ENCODE measurements at regions not wholly inside any gene's neighbourhood (a gene's known extent, or its start where the extent isn't known, plus 50 kb on each side); places are given as distances from the start of the nearest gene placed in this dataset.
"Not testable (repeated sequence)": the region's sequence is repeated elsewhere in the genome, so short reads cannot be mapped to it uniquely, and the experiment has no call there.

DNA sequence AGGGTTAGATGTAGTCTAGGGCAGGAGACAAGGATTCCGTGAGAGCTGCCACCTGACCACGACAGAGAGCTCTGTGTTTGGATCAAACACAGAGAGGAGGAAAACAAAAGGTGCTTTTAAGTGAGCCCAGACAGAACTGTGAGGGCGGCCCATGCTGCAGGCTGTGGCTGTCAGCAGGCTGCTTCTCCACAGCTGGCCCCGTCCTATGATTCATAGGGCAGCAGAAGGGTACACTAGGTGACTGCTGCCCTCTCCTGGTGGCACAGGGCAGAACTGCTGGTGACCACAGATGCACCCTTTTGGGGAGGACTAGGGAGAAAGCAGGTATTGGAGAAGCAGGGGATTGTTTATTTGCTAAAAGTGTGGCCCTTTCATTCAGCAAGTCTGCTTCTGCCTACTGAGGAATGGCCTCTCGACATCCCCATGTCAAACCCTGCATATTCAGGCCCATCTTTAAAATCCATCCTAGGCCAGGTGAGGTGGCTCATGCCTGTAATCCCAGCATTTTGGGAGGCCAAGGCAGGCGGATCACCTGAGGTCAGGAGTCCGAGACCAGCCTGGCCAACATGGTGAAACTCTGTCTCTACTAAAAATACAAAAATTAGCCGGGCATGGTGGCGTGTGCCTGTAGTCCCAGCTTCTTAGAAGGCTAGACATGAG lies 234.4 kb upstream of the FRG2C start:
- TF ChIP-seq, protein P1, sequence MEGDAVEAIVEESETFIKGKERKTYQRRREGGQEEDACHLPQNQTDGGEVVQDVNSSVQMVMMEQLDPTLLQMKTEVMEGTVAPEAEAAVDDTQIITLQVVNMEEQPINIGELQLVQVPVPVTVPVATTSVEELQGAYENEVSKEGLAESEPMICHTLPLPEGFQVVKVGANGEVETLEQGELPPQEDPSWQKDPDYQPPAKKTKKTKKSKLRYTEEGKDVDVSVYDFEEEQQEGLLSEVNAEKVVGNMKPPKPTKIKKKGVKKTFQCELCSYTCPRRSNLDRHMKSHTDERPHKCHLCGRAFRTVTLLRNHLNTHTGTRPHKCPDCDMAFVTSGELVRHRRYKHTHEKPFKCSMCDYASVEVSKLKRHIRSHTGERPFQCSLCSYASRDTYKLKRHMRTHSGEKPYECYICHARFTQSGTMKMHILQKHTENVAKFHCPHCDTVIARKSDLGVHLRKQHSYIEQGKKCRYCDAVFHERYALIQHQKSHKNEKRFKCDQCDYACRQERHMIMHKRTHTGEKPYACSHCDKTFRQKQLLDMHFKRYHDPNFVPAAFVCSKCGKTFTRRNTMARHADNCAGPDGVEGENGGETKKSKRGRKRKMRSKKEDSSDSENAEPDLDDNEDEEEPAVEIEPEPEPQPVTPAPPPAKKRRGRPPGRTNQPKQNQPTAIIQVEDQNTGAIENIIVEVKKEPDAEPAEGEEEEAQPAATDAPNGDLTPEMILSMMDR (IDR thresholded peaks at IDR 0.05) = peak in 1 of 3 donors; percentile 23
- DNase-seq (ENCODE audit: low spot score) = peak; percentile 75
- ATAC-seq (ENCODE audit: low FRiP score) = not testable (repeated sequence)

DNA sequence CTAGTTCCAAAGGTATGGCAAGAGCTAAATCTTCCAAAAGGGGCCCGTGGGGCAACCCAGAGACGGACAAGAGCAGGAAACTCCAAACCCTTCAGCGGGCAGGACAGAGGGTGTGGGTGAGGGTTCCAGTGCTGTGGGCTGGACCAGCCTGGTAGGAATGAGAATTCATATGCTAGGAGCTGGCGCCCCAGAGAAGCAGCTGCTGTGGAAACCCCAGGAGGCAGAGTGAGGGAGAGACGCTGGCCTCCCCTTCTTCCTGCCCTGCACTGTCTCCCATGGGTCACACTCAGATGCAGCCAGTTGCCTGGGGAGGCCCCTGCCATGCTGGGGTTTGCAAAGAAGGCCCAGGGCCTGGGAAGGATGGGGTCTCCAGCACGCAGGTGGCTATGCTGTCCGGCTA lies 233.7 kb upstream of the FRG2C start:
- not testable (repeated sequence) for ATAC-seq (ENCODE audit: low FRiP score)

DNA sequence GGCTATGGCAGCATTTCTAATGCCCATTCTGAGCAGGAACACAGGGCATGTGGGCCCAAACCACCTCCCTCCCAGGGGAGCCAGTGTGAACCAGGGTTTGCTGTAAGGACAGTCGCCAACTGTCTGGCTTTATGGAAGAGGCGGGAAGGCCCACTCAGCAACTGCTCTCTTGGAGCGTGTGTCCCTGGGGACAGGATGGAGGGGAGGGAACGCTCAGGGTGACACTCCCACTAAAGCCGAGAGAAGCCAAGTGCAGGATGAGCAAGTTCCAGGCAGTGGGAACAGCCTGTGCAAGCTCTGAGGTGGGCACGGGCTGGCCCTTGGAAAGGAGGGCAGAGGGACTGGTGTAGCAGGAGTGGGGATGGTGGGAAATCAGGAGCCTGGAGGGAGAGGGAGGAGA lies 233.0 kb upstream of the FRG2C start:
- not testable (repeated sequence) for ATAC-seq (ENCODE audit: low FRiP score); DNase-seq (ENCODE audit: low spot score)

More for the DNA sequence above, 233.7 kb upstream of the FRG2C start:
- DNase-seq (ENCODE audit: low spot score) = not testable (repeated sequence)

DNA sequence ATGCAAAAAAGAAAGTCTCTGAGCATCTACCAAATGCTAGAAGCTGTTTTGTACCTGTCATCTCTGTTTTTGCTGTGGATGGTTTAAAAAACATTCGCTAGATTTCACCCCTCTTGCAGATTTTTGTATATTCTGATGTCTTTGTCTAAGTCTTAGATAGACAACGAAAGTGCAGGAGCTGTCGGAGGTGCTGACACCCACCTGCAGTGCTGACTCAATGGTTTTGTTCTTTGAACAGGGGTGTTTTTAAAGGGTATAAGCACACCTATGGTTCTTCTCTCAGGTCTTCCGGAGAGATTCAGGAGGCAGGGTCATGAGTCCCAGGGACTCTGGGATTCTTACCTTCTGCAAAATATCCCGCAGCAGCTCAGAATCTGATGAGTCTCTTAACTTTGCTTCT lies 231.7 kb upstream of the FRG2C start:
- not testable (repeated sequence) for DNase-seq (ENCODE audit: low spot score); ATAC-seq (ENCODE audit: low FRiP score)

DNA sequence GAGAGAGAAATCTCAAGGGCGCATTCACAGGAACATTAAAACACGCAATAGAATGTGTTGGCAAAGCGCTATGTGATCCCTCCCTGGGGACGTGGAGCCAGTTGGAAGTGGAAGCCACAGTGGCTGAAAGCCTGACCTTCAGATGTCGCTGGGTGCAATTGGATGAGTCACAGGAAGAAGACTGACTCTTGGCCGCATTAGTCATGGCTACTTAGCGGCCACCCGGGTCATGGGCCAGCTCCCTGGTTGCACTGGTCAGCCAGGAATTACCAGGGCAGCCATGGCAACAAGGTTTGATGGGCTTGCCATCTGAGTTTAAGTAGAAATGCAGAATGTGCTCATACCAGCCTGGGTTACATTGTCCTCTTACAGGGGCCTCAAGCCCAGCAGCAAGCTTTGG lies 231.2 kb upstream of the FRG2C start:
- peak; percentile 57 for DNase-seq (ENCODE audit: low spot score)
- ATAC-seq (ENCODE audit: low FRiP score) = not testable (repeated sequence)

DNA sequence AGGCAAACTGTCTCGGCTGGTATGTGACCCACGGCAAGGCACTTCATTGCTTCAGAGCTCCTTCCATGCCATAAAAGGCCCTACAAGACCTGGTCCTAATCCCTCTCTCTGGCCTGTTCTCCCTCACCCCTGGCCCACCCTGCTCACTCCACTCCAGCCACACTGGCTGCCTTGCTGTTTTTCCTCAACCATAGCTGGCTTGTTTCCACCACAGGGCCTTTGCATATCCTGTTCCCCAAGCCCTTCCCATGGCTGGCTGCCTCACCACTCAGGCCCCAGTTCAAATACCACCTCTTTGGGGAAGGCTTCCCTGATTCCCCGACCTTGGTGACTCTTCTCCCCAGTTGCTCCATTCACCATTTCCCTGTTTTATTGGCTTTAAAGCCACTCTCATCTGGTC lies 230.8 kb upstream of the FRG2C start:
- not testable (repeated sequence) for ATAC-seq (ENCODE audit: low FRiP score); DNase-seq (ENCODE audit: low spot score)

DNA sequence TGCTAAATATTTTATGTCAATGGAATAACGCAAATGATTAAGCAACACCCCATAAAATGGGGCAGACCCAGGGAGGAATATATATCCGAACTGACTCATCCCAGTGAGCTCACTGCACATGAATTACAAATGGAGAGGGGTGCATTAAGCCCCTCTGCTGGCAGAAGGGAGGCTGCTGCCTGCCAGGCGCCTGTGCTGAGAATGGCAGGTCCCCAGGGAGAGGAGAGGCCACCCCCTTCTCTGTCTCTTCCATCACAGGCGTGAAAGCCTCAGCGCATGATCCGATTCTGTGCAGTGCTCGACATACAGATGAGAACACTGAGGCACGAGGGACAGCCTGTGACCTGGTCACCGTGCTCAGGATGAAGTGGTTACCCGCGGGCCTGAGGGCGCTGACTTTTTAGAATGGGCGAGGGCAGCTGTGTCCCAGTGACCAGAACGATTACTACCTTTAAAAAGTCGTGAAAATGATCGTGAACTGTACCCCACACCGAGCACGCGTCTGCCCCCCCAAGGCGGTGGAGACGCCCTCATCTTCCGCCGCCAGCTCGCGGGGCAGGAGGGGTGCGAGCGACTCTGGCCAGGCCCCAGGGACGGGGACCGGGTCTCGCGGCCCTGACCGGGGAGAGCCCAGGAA lies 229.7 kb upstream of the FRG2C start:
- ATAC-seq (ENCODE audit: low FRiP score) = not testable (repeated sequence)
- DNase-seq (ENCODE audit: low spot score) = peak; percentile 42

DNA sequence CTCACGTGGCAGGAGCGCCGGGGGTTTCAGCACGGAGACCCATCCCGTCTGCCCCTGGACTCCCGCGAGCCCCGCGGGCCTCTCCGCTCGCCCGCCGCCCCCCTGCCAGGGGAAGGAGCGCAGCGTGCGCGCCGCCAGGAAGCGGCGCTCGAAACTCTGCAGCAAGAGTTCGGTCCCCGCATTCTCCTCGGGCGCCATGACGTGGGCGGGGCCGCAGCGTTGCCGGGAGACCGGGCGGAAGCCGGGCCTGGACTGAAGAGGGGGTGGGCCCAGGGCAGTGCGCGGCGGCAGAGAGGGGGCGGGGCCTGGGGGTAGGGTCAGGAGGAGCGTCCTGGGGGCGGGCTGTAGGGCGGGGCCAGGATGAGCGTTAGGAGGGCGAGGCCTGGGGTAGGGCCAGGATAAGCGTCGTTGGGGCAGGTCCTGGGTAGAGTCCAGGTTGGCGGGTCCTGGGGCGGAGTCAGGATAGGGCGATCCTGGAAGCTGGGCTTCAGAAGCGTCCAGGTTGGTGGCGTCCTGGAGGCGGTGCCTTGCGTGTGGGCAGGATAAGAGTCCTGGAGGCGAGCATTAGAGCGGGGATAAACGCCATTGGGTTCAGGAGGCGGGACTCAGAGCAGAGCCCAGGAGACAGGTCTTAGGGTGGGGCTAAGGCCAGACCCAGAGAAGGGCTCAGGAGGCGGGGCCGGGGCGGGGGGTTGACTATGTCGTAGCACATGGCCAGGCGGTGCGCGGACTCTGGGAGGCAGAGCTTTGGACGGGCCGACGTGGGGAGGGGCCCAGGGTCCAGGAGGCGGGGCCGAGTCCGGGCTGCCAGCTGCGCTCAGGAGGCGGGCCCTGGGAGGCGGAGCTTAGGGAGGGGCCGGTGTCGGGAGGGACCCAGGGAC lies 229.0 kb upstream of the FRG2C start:
- peak; percentile 91 for DNase-seq (ENCODE audit: low spot score)
- peak; percentile 100 for ATAC-seq (ENCODE audit: low FRiP score)

DNA sequence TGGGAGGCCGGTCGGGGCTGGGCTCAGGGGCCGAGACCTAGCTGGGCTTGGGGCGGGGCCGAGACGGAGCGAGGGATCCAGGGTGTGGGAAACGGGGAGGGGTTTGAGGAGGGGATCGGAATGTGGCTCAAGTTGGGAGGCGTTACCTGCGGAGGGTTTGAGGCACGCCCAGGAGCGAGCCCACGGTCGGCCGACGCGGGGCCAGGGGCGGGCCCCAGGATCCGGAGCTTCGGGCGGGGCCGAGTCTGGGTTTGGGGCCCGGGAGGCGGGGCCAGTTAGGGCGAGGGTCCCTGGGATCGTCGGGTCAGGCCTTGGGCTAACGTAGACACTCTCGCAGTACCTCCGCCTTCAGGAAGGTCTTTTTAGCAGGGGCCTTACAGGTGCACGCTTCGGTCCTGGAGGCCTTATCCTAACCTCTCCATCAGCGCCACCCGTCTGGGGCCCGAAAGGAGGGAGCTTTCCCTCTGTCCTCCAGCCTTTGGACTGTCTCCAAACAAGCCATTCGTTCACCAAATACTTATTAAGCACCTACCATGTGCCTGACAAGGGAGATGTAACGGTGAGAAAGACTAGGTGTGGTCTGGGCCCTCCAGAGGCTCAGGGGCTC lies 228.2 kb upstream of the FRG2C start:
- not testable (repeated sequence) for DNase-seq (ENCODE audit: low spot score); ATAC-seq (ENCODE audit: low FRiP score)

DNA sequence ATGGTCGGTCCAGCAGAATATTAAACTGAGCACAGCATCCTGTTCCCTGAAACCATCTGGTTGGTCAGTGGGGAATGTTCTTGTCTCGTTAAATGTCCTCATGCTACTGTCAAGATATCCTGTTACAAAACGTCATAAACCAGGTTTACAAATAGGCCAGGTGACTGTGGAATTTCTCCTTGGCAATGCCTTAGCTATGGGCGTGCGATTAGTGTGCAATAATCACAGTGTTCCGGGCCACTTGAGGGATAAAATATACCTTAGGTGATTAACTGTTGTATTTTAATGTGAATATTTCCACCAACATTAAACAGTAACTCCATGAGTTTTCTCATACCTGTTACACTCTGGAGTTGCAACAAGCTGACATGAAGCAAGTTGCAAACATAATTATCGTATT lies 223.1 kb upstream of the FRG2C start:
- not testable (repeated sequence) for ATAC-seq (ENCODE audit: low FRiP score); DNase-seq (ENCODE audit: low spot score)

DNA sequence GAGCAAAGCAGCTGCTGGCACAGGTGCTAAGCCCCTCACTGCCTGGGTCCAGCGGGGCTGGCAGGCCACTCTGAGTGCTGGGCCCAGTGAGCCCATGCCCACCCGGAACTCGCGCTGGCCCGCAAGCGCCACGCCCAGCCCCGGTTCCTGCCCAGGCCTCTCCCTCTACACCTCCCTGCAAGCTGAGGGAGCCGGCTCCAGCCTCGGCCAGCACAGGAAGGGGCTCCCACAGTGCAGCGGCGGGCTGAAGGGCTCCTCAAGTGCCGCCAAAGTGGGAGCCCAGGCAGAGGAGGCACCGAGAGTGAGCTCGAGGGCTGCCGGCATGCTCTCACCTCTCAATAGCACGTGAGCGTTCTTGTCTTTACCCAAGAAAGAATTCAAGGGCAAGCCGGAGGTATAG lies 219.5 kb upstream of the FRG2C start:
- ATAC-seq (ENCODE audit: low FRiP score); DNase-seq (ENCODE audit: low spot score): not testable (repeated sequence)

DNA sequence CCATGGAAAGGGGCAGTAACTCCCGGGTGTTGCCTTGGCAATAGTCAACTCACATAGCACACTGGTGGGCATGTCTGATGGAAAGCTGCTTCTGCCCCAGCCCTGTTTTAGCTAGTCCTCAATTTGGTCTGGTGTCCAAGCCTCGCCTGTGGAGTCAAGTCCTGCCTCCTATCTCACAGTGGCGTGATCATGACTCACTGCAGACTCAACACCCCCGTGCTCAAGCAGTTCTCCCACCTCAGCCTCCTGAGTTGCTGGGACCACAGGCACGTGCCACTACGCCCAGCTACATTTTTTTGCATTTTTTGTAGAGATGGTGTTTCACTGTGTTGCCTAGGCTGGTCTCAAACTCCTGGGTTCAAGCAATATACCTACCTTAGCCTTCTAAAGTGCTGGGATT lies 218.9 kb upstream of the FRG2C start:
- DNase-seq (ENCODE audit: low spot score); ATAC-seq (ENCODE audit: low FRiP score): not testable (repeated sequence)

DNA sequence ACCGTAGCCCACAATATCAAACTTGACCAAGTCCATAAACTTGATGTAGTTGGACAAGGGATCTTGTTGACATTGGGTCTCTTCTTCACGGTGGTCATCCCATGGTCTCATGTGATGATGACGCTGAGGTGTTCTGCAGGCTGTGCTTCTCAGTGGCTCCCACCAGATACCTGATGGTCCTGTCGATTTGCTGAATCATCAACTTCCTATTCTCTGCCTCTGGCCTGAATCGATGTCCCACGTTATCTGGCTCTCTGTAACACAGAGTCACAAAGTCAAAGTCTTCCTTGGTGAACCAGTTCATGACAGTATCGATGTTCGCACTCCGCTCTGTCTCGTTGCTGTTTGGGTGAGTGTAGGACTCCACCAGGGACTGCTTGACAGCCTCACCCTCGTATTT lies 217.2 kb upstream of the FRG2C start:
- not testable (repeated sequence) for ATAC-seq (ENCODE audit: low FRiP score); DNase-seq (ENCODE audit: low spot score)

DNA sequence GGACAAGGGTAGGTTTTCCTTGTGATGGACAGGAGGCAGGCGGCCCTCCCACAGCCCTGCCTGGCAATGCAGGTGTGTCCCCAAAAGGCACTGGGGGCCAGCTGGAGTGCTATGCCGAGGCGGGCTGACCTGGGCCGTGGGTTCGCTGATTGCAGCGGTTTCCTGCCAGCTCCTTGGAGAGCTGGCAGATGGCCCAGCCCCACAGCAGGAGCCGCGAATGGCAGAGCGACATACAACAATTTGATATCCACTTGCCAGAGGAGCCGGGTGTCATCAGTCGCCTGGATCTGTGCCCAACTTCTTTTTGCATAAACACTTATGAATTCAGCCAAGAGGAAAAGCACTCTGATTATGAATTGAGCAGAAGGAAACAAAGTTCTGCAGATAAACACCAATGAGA lies 210.8 kb upstream of the FRG2C start:
- ATAC-seq (ENCODE audit: low FRiP score); DNase-seq (ENCODE audit: low spot score): not testable (repeated sequence)

DNA sequence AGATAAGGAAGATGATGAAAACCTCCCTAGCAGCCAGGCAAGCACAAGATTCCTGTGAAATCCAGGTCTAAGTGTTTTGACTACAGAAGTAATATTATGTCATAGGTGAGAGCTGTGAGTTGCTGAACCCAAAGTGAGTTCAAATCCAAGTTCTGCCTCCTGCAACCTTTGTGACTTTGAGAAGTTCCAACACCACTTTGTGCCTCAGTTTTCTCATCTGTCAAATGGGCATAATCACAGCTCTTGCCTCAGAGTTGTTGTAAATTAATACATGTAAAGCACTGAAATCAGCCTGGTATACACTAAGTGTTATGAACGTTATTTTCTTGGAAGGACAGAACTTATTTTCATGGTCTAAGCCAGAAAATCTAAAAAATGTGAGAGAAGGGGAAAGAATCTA lies 210.3 kb upstream of the FRG2C start:
- not testable (repeated sequence) for ATAC-seq (ENCODE audit: low FRiP score); DNase-seq (ENCODE audit: low spot score)

DNA sequence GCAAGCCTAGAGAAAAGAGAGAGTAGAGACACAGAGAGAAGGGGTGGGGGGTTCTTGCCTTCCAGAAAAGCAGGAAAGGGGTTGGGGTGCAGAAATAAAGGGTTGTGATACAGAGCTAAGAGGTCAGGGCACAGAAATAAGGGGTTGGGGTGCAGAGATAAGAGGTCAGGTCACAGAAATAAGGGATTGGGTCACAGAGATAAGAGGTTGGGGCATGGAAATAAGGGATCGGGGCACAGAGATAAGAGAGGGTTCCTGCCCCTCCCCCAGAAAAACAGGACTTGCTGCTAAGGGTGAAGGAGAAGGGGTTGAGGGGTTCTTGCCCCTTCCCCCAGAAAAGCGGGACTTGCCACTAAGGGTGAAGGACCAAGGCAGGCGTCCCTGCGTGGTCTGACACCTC lies 189.6 kb upstream of the FRG2C start:
- DNase-seq (ENCODE audit: low spot score); ATAC-seq (ENCODE audit: low FRiP score): not testable (repeated sequence)

DNA sequence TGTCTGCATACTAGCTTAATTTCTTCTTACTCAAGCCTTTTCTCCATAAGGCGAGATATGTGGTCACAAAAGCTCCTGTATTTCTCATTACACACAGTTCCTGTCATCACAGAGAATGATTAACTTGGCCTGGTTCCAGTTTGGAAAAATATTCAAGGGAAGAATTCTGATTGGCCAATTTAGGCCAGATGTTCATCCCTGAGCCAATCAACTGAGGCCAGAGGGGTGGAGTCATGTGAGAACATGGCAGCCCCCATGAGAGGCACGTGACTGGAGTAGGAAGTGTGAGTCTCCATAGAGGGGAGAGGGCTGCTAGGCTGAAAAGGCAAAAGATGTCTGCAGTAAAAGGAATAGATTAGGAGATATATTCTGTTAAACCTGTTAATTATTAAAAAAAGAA lies 167.5 kb upstream of the FRG2C start:
- DNase-seq (ENCODE audit: low spot score); ATAC-seq (ENCODE audit: low FRiP score): not testable (repeated sequence)

DNA sequence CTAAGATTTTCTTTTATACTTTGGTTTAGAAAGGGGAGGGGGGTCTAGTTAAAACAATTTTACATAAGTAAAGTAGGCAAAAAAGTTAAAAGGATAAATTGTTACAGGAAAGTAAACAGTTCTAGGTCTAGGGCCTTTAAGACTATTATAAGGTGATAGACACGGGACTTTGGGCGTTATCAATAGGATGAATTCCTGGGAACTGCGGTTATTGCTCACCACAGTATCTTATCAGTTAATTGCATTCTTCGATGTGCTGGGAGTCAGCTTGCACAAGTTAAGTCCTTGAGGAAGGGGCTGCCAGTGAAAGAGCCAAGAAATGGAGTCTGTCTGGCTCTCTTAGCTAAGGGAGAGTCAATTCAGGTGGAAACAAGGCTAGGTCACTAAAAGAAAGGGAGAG lies 163.8 kb upstream of the FRG2C start:
- ATAC-seq (ENCODE audit: low FRiP score); DNase-seq (ENCODE audit: low spot score): not testable (repeated sequence)
